HG03097 (cell line): ENCODE measurements at regions not wholly inside any gene's neighbourhood (a gene's known extent, or its start where the extent isn't known, plus 50 kb on each side); places are given as distances from the start of the nearest gene placed in this dataset.
"Not testable (repeated sequence)": the region's sequence is repeated elsewhere in the genome, so short reads cannot be mapped to it uniquely, and the experiment has no call there.

Experiments
- ATAC-seq: cut with Tn5 transposase; IDR thresholded peaks from one replicate; pipeline ENCODE4 v1.9.1; 2021; ENCODE audit not compliant: unreplicated experiment, low FRiP score

DNA sequence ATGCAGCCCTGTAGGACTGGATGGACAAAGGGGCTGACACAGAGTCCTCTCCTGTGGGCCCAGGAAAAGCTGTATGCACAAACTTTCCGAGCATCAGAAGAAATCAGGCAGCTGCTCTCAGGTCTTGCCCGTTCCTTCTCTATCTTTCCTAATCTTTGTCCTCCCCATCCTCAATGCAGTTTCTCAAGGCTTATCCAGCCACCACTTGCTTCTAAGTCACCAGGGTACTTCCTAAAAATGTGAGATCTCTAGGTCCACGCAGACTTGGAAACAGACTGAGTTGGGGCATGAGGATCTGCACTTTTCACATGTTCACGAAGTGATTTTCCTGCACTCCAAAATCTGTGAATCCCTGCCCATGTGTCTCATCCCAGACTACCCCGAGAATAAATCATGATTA lies 394.5 kb upstream of the SLC35B3 start:
- ATAC-seq = no peak

DNA sequence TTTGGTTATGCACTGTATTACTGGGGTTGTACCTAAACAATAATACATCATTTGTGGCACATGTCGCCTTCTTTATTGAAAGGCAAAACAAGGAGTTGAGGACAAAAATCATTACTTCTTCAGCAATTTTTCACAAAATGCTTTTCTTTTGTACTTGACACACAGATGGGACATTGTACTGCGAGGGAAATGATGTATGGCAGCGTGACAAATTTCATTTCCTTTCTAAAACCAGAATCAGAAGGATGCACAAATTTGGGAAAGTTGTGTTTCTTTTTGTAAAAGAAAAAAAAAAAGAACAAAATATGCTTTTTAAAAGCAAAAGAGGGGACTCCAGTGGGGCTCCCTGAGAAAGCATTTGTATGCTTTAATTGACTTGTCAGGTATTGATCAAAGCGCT lies 394.0 kb upstream of the SLC35B3 start:
- ATAC-seq = no peak

GRCh38 chr6:8828376-8828775 lies 393.0 kb upstream of the SLC35B3 start:
- ATAC-seq = no peak

DNA sequence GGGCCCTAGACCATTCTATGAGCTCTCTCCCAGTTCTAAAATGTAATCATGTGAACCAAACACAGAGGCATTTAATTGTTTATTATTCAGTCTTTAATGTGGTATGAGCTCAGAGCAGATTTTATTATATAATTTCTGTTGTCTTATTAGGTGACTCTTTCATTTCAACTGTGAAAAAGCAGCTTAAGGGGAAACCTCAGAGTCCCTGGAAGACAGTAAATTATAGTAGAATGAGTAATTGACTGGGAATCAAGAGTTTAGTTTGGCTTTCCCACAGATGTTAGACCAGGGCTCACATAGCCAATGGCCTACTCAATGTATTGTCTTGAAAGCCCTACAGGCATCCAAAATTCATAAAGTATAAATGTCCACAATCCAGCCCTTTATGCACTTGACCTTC lies 390.4 kb upstream of the SLC35B3 start:
- no peak for ATAC-seq

DNA sequence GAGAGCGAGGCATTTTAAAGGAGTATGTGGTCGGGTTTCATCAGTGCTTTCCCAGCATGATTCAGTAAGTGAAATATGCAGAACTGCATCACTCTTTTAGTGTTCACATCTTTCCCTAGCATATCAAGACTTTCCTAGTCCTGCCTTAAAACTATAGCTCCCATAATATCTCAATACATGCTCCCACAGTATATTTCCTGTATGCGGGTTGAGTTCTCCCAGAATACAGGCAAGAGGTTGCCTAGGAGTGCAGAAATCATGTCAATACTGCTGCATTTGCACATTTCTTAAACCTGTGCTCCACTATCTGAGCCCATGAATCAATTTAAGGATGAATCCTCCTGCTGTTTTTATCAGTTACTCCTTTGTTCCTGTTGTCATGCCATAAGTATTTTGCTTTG lies 386.6 kb upstream of the SLC35B3 start:
- no peak for ATAC-seq

- ATAC-seq = no peak
These were observed 385.0 kb upstream of the SLC35B3 start for GRCh38 chr6:8820313-8820712.

DNA sequence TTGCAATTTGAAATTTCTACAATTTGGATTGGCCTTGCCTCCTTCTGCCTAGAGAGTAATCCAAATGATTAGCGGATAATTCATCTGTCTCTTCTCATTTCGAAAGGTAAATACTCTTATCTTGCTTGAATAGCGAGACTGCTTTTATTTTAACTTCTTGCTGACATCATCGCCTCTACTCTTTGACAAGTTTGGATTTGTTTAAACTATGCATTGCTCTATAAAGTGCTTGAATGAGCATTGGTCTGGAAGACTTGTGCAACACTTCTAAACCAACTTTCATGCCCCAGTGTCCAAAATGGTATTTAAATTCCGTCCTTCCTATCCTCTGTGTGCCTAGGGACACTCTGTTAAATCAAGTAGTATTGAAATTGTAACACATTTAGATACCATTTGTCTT lies 384.1 kb upstream of the SLC35B3 start:
- ATAC-seq = no peak

DNA sequence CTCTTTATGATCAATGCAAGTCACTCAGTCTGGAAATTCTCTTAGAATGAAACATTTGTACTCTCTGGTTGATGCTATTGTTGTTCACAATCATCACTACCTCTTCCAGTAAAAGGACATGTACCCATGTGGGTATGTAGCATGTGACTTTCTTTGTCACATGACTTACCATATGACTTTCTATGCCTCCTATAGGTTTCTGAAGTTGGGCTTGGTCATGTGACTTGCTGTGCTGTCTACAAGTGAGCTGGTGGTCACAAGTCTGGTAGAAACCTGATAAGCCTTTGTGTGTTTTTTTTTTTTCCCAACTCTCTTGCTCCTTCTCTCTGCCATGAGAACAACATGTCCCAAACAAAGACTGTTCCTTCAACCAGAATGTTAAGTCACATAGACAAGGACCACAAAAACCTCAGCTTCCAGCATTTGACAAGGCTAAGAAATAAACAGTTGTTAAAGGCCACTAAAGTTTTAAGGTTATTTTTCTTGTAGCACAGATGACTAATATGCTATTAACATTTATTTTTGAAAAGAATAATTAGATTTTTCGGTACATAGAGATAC lies 379.2 kb upstream of the SLC35B3 start:
- ATAC-seq = no peak

DNA sequence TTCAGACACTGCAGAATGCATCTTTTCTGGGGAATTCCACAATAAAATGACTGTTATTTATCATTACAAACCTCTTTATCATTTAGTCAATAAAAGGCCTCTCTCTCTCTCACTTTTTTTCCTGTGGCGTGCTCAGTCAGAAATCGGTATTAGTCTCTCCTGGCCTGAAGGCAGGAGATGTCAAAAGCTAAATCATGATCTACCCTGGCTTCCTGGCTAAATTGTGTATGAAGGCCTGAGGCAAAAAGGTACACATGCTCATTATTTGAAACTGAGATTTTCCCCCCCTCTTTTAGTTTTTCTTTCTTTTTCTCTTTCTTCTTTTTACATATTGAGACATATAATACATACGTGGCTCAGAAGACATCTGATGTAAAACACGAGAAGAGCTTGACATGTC lies 375.0 kb upstream of the SLC35B3 start:
- ATAC-seq = no peak

DNA sequence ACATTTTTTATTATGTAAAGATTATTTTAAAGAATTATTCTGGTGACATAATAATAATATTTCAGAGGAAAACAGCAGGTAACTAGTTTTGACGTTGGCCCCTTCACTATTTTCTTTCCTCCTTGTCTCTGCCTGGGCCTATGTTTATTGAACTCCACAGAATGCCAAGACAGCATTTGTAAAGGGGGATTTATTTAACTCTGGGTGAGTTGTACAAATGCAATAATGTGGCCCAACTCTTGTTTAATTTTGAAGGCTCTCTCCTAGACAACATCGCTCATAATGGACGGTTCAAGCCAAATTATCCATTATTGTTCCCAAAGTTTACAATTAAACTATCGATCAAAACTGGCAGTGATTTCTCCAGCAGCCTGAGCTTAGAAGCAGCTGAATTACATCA lies 374.3 kb upstream of the SLC35B3 start:
- ATAC-seq = no peak

DNA sequence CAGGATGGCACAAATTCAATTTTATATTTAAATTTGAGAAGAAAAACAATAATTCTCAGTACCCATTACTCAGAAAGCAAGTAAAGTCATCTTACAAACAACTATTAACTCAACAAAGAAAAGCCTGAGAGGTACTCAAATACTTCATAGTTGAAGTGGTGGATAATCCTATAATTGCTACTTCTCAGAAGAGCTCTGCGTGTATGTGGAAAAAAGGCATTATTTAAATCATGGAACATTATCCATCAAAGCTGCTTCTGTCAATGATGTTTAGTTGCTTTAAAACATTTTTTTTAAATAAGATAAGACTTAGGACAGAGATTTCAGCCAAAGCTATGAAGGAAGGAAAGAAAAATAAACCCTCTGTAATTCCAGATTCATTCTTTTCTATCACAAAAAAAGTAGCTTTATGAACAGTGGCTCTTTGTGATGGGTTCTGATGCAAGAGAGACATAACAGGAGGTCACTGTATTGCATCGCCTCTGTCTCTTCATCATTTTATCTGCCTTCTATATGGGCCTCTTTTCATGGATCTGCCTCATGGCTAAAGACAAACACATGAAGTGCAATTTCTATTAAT lies 367.9 kb upstream of the SLC35B3 start:
- no peak for ATAC-seq

DNA sequence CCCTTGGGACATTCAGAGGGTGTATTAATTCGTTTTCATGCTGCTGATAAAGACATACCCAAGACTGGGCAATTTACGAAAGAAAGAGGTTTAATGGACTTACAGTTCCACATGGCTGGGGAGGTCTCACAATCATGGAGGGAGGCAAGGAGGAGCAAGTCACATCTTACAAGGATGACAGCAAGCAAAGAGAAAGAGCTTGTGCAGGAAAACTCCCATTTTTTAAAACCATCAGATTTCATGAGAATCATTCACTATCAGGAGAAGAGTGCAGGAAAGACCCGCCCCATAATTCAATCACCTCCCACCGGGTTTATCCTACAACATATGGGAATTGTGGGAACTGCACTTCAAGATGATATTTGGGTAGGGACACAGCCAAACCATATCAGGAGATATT lies 367.1 kb upstream of the SLC35B3 start:
- ATAC-seq = not testable (repeated sequence)

- no peak for ATAC-seq
These were observed 359.1 kb upstream of the SLC35B3 start for GRCh38 chr6:8794420-8794819.

GRCh38 chr6:8789878-8790277 lies 354.5 kb upstream of the SLC35B3 start:
- ATAC-seq = no peak

GRCh38 chr6:8785223-8785622 lies 349.9 kb upstream of the SLC35B3 start:
- ATAC-seq = no peak

- ATAC-seq = no peak
These were observed 347.8 kb upstream of the SLC35B3 start for GRCh38 chr6:8783191-8783590.

- ATAC-seq = no peak
These were observed 345.3 kb upstream of the SLC35B3 start for GRCh38 chr6:8780653-8781052.

GRCh38 chr6:8764733-8765132 lies 329.4 kb upstream of the SLC35B3 start:
- ATAC-seq = no peak

DNA sequence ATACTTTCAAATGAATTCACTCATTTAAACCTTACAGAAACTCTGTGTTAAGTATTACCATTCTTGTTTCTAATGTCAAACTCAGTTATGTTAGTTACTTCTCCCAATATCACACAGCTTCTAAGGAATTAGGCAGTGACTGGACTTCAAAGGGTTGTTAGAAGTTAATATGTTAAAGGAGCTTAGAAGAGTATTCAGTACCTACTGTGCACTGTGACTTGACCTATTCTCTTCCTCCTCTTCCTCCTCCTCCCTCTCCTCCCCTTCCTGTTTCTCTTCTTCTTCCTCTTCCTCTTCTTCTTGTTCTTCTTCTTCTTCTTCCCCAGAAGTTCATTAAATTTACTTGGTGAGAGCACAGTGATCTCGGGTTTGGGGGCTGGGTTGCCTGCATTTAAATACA lies 325.6 kb upstream of the SLC35B3 start:
- ATAC-seq = no peak

- ATAC-seq = no peak
These were observed 323.1 kb upstream of the SLC35B3 start for GRCh38 chr6:8758412-8758811.

- ATAC-seq = no peak
These were observed 315.3 kb upstream of the SLC35B3 start for GRCh38 chr6:8750627-8751026.

- ATAC-seq = no peak
These were observed 314.1 kb upstream of the SLC35B3 start for GRCh38 chr6:8749465-8749864.

- ATAC-seq = no peak
These were observed 307.9 kb upstream of the SLC35B3 start for GRCh38 chr6:8743170-8743745.
